Mesothelial cell of epicardium (in vitro differentiated cells): ENCODE measurements at regions not wholly inside any gene's neighbourhood (a gene's known extent, or its start where the extent isn't known, plus 50 kb on each side); places are given as distances from the start of the nearest gene placed in this dataset.

Experiments
- DNase-seq, 2 experiments: peaks; one replicate each; pipeline ENCODE4 v3.0.0; 2021; ENCODE audit warnings: low spot score in 2 of 2; ENCODE audit not compliant: unreplicated experiment in 2 of 2
- H3K27ac Mint-ChIP-seq: 2 replicates; pipeline ENCODE4 v1.8.0; 2021; ENCODE audit warnings: mixed read lengths
- H3K27me3 Mint-ChIP-seq: 2 replicates; pipeline ENCODE4 v1.8.0; 2021; ENCODE audit warnings: low read depth, mixed read lengths
- H3K36me3 Mint-ChIP-seq: 2 replicates; pipeline ENCODE4 v1.8.0; 2021; ENCODE audit warnings: mixed read lengths
- H3K4me1 Mint-ChIP-seq: 2 replicates; pipeline ENCODE4 v1.8.0; 2021; ENCODE audit warnings: mixed read lengths
- H3K4me3 Mint-ChIP-seq: 2 replicates; pipeline ENCODE4 v1.8.0; 2021; ENCODE audit warnings: mild to moderate bottlenecking, moderate library complexity, mixed read lengths
- H3K9me3 Mint-ChIP-seq: 2 replicates; pipeline ENCODE4 v1.8.0; 2021; ENCODE audit warnings: mixed read lengths
- CTCF ChIP-seq: fragments of 200-600 bp; sonication (generic); IDR thresholded peaks from one replicate; pipeline ENCODE4 v1.5.0; 2021; ENCODE audit warnings: antibody characterized with exemption; ENCODE audit not compliant: unreplicated experiment

- Mint-ChIP-seq H3K9me3 (peaks cover 25% of the 10 kb centered on the region), H3K36me3 (no peaks in the 10 kb centered on the region), H3K4me1 (no peaks in the 10 kb centered on the region), H3K27me3 (no peaks in the 10 kb centered on the region), H3K4me3 (no peak overlapping the region), H3K27ac (no peak overlapping the region)
- no peak for DNase-seq
- no peak for TF ChIP-seq CTCF
Observed at GRCh38 chr21:22476726-22477646, 1478.8 kb downstream of the NCAM2 start.

DNA sequence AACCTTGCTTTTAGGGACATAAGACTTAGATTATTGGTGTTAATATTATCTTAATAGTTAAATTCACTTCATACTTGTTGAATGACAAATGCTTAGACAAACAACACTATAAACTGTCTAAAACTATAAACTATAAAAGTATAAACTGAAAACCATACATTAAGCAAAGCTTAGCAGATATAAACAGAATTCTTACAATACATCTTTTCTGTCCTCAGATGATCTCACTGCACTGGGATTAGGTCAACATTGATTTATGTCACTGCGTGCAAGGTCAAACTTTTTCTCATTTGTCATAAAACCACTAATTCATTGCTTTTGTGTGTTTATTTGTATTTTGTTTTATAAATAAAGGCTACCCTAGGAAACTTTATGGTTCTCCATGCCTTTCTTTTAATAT lies 1491.8 kb downstream of the NCAM2 start:
- Mint-ChIP-seq H3K4me3 (no peak overlapping the region), H3K4me1 (no peaks in the 10 kb centered on the region), H3K27me3 (no peaks in the 10 kb centered on the region), H3K9me3 (peaks cover 11% of the 10 kb centered on the region), H3K27ac (no peak overlapping the region), H3K36me3 (no peaks in the 10 kb centered on the region)
- no peak for DNase-seq
- TF ChIP-seq CTCF: no peak

GRCh38 chr21:22516230-22516629 lies 1518.0 kb downstream of the NCAM2 start:
- no peak for TF ChIP-seq CTCF
- Mint-ChIP-seq H3K4me3 (no peak overlapping the region), H3K36me3 (no peaks in the 10 kb centered on the region), H3K9me3 (no peaks in the 10 kb centered on the region), H3K27ac (no peak overlapping the region), H3K27me3 (no peaks in the 10 kb centered on the region), H3K4me1 (no peaks in the 10 kb centered on the region)
- no peak for DNase-seq

- no peak for DNase-seq
- no peak overlapping the region for H3K4me3 Mint-ChIP-seq
- H3K9me3 Mint-ChIP-seq: peaks cover 58% of the 10 kb centered on the region
- H3K4me1 Mint-ChIP-seq: no peaks in the 10 kb centered on the region
- H3K27me3 Mint-ChIP-seq: no peaks in the 10 kb centered on the region
- peaks cover 9% of the 10 kb centered on the region for H3K36me3 Mint-ChIP-seq
- H3K27ac Mint-ChIP-seq: no peak overlapping the region
- TF ChIP-seq CTCF: no peak
Observed at GRCh38 chr21:22535630-22536029, 1537.4 kb downstream of the NCAM2 start.

- TF ChIP-seq CTCF: no peak
- Mint-ChIP-seq H3K36me3 (peaks cover 9% of the 10 kb centered on the region), H3K4me1 (no peaks in the 10 kb centered on the region), H3K4me3 (no peak overlapping the region), H3K9me3 (peaks cover 64% of the 10 kb centered on the region), H3K27ac (no peak overlapping the region), H3K27me3 (no peaks in the 10 kb centered on the region)
- DNase-seq: no peak
Observed at GRCh38 chr21:22536509-22536908, 1538.3 kb downstream of the NCAM2 start.
